Naive thymus-derived CD4-positive, alpha-beta T cell (primary cell): ENCODE measurements at regions not wholly inside any gene's neighbourhood (a gene's known extent, or its start where the extent isn't known, plus 50 kb on each side); places are given as distances from the start of the nearest gene placed in this dataset.

Experiments
- ATAC-seq: fragments of 150-1000 bp; cut with Tn5 transposase; 2 replicates; pipeline ENCODE4 v1.10.0; 2021; ENCODE audit warnings: mild to moderate bottlenecking, moderate library complexity
- CTCF ChIA-PET: fragments of 350-600 bp; sonication (Branson Sonifier 250); formaldehyde crosslinking; loops from one replicate; lab custom pipeline; 2021; ENCODE audit warnings: antibody characterized with exemption; lab: Charles Lee
- POLR2A ChIA-PET: fragments of 350-600 bp; sonication (Branson Sonifier 250); formaldehyde crosslinking; loops from one replicate; lab custom pipeline; 2021; ENCODE audit warnings: antibody characterized with exemption, inconsistent platforms; lab: Charles Lee
- DNase-seq, 9 donors: peaks; one replicate each; pipeline versions ENCODE4 v3.0.0 to v3.0.0-alpha.2; 2020 to 2022; ENCODE audit warnings: mixed read lengths in 1 of 9
- H3K27ac ChIP-seq: one replicate; pipeline ENCODE4 v1.7.0; 2013; ENCODE audit warnings: mild to moderate bottlenecking, low read depth, low read length, moderate library complexity
- H3K27me3 ChIP-seq, 2 donors: one replicate each; pipeline ENCODE4 v1.7.0; 2013; ENCODE audit warnings: low read length in 2 of 2, mild to moderate bottlenecking in 2 of 2, moderate library complexity in 2 of 2; ENCODE audit not compliant: control insufficient read depth in 2 of 2, insufficient read depth in 2 of 2
- H3K36me3 ChIP-seq, 3 experiments: 1 replicate in 2 of 3; 2 replicates in 1 of 3; pipeline ENCODE4 v1.7.0; 2013; ENCODE audit warnings: low read length in 3 of 3, mild to moderate bottlenecking in 3 of 3, moderate library complexity in 1 of 3; ENCODE audit not compliant: insufficient read depth in 3 of 3, control insufficient read depth in 2 of 3
- H3K4me1 ChIP-seq, 2 donors: one replicate each; pipeline ENCODE4 v1.7.0; 2013; ENCODE audit warnings: low read length in 2 of 2, mild to moderate bottlenecking in 2 of 2, moderate library complexity in 1 of 2; ENCODE audit not compliant: control insufficient read depth in 2 of 2, insufficient read depth in 2 of 2
- H3K4me3 ChIP-seq: 2 replicates; pipeline ENCODE4 v1.7.0; 2013; ENCODE audit warnings: mild to moderate bottlenecking, low read length
- H3K9me3 ChIP-seq, 3 experiments: 1 replicate in 2 of 3; 2 replicates in 1 of 3; pipeline ENCODE4 v1.7.0; 2013; ENCODE audit warnings: low read length in 3 of 3; ENCODE audit not compliant: control insufficient read depth in 2 of 3
- H3K27ac Mint-ChIP-seq, 9 donors: one replicate each; pipeline ENCODE4 v1.8.0; 2020 to 2022; ENCODE audit warnings: mixed read lengths in 9 of 9, mild to moderate bottlenecking in 8 of 9, moderate library complexity in 5 of 9, inconsistent platforms in 2 of 9
- H3K27me3 Mint-ChIP-seq, 5 donors: one replicate each; pipeline ENCODE4 v1.8.0; 2021 to 2022; ENCODE audit warnings: mixed read lengths in 5 of 5, mild to moderate bottlenecking in 1 of 5
- H3K36me3 Mint-ChIP-seq, 5 donors: one replicate each; pipeline ENCODE4 v1.8.0; 2020 to 2022; ENCODE audit warnings: mixed read lengths in 5 of 5, mild to moderate bottlenecking in 3 of 5, inconsistent platforms in 1 of 5
- H3K4me1 Mint-ChIP-seq, 7 donors: one replicate each; pipeline ENCODE4 v1.8.0; 2020 to 2022; ENCODE audit warnings: mixed read lengths in 7 of 7, mild to moderate bottlenecking in 3 of 7, inconsistent platforms in 1 of 7
- H3K4me3 Mint-ChIP-seq, 10 donors: one replicate each; pipeline ENCODE4 v1.8.0; 2020 to 2022; ENCODE audit warnings: mild to moderate bottlenecking in 10 of 10, mixed read lengths in 10 of 10, moderate library complexity in 6 of 10, inconsistent platforms in 2 of 10
- H3K9me3 Mint-ChIP-seq, 11 donors: one replicate each; pipeline ENCODE4 v1.8.0; 2020 to 2022; ENCODE audit warnings: mixed read lengths in 11 of 11, mild to moderate bottlenecking in 4 of 11, inconsistent platforms in 1 of 11, moderate library complexity in 1 of 11
- intact Hi-C, 2 donors: fragments of 100-400 bp; cut with micrococcal nuclease; formaldehyde crosslinking; loops; one replicate each; pipeline ENCODE4 v1.15.1; 2023

GRCh38 chrX:9279234-9279544 is 185.7 kb upstream of the TBL1X start:
- Mint-ChIP-seq H3K4me3 (peak overlapping the region; percentile 1 to 81 (median 54)), H3K27me3 (no peaks in the 10 kb centered on the region), H3K27ac (peak overlapping the region in 7 of 9 donors; percentile 36 to 96 (median 84)), H3K4me1 (peaks cover 7 to 27% (median 13%) of the 10 kb centered on the region in 7 donors), H3K9me3 (peaks cover 0 to 3% (median 0%) of the 10 kb centered on the region in 11 donors), H3K36me3 (peaks cover 0 to 8% (median 0%) of the 10 kb centered on the region in 5 donors)
- Histone ChIP-seq H3K9me3 (no peaks in the 10 kb centered on the region), H3K4me1 (no peaks in the 10 kb centered on the region), H3K27me3 (no peaks in the 10 kb centered on the region), H3K36me3 (no peaks in the 10 kb centered on the region), H3K4me3 (no peak overlapping the region), H3K27ac (no peak overlapping the region)
- DNase-seq = peak in 2 of 9 donors; percentile 1 to 15
- CTCF ChIA-PET = no interaction called here
- ATAC-seq = no peak
- POLR2A ChIA-PET = no interaction called here
- intact Hi-C loops = no loop called here

DNA sequence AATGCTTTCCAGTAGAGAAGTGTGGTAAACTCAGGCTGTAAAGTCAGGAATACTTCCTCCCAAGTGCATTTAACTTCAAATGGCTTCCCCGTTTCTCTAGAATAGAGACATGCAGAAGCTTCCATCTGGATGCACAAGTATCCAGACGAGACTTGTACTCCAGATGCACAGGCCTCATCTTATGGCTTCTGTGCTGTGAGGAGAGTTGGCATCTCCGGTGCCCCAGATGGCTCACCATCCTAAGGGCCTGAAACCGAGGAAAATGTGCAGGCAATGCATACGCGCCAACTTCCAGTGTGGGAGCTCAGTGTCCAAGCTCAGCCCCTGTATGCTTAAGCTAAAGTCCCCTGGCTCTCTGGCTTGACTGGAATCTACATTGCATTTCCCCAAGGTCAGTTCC is 184.0 kb upstream of the TBL1X start:
- ATAC-seq = no peak
- DNase-seq = no peak
- peaks cover 0 to 5% of the 10 kb centered on the region in 2 donors for H3K4me1 ChIP-seq
- no peak overlapping the region for H3K4me3 ChIP-seq
- ChIA-PET CTCF (no interaction called here), POLR2A (no interaction called here)
- no peak overlapping the region for H3K27ac ChIP-seq
- Mint-ChIP-seq H3K4me3 (no peak overlapping the region), H3K27ac (no peak overlapping the region), H3K27me3 (no peaks in the 10 kb centered on the region), H3K4me1 (peaks cover 13 to 34% (median 16%) of the 10 kb centered on the region in 7 donors), H3K9me3 (peaks cover 0 to 3% (median 0%) of the 10 kb centered on the region in 11 donors), H3K36me3 (peaks cover 0 to 8% (median 0%) of the 10 kb centered on the region in 5 donors)
- intact Hi-C loops = no loop called here
- H3K9me3 ChIP-seq = no peaks in the 10 kb centered on the region
- H3K27me3 ChIP-seq = no peaks in the 10 kb centered on the region
- no peaks in the 10 kb centered on the region for H3K36me3 ChIP-seq

DNA sequence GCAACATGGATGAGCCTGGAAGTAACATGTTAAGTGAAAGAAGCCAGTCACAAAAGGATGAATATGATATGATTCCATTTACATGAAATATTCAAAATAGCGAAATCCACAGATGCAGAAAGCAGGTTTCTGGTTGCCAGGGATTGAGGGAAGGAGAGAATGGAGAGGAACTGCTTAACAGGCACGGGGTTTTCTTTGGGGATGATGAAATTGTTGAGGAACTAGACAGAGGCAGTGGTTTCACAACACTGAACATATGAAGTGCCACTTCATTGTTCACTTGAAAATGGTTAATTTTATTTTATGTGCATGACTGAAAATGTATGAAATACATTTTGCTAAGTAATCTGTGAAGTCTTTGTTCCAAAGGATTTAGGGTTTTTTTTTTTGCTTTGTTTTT is 182.5 kb upstream of the TBL1X start:
- H3K4me1 Mint-ChIP-seq = peaks cover 13 to 42% (median 21%) of the 10 kb centered on the region in 7 donors
- CTCF ChIA-PET = no interaction called here

DNA sequence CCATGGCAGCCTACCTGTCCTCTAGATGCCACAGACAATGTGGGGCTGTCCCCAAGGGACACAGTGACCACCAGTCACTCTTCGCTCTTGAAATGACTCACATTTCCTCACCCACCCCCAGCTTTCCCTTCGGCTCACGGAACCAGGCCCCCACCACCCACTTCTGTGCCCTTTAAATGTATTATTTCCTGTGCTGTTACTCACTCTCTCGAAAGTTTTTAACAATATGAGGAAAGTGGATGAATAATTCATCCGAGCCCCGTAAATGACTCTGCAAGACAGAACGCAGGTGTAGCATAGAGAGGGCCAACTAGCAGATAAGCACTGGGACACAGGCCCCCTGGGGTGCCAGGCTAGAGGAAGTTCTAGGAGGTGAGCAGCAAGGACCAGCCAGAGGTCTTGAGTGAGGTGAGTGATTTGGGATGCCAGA is 179.5 kb upstream of the TBL1X start:
- Mint-ChIP-seq H3K27ac (peak overlapping the region in 6 of 9 donors; percentile 11 to 84 (median 76)), H3K27me3 (no peaks in the 10 kb centered on the region), H3K9me3 (peaks cover 0 to 5% (median 0%) of the 10 kb centered on the region in 11 donors), H3K36me3 (peaks cover 0 to 3% (median 0%) of the 10 kb centered on the region in 5 donors), H3K4me3 (peak overlapping the region in 5 of 10 donors; percentile 19 to 49 (median 39)), H3K4me1 (peaks cover 6 to 34% (median 14%) of the 10 kb centered on the region in 7 donors)
- H3K9me3 ChIP-seq = no peaks in the 10 kb centered on the region
- CTCF ChIA-PET = no interaction called here
- peak in 1 of 9 donors; percentile 59 for DNase-seq
- H3K27ac ChIP-seq = no peak overlapping the region
- peaks cover 0 to 7% of the 10 kb centered on the region in 2 donors for H3K4me1 ChIP-seq
- no peak overlapping the region for H3K4me3 ChIP-seq
- ATAC-seq = no peak
- no peaks in the 10 kb centered on the region for H3K27me3 ChIP-seq
- intact Hi-C loops = loop anchor here in 1 of 2 donors (2.0 kb wide), 1 partner anchor 51 kb away; no protein-coding TSS in a partner anchor
- no peaks in the 10 kb centered on the region for H3K36me3 ChIP-seq
- POLR2A ChIA-PET = no interaction called here

More for the DNA sequence above, 182.5 kb upstream of the TBL1X start:
- DNase-seq = no peak
- intact Hi-C loops = no loop called here
- Mint-ChIP-seq H3K4me3 (peak overlapping the region in 1 of 10 donors; percentile 46), H3K9me3 (peaks cover 0 to 5% (median 0%) of the 10 kb centered on the region in 11 donors), H3K36me3 (peaks cover 0 to 8% (median 0%) of the 10 kb centered on the region in 5 donors), H3K27ac (peak overlapping the region in 2 of 9 donors; percentile 18 to 64), H3K27me3 (no peaks in the 10 kb centered on the region)
- no peak for ATAC-seq
- POLR2A ChIA-PET = no interaction called here
- Histone ChIP-seq H3K4me3 (no peak overlapping the region), H3K27me3 (no peaks in the 10 kb centered on the region), H3K36me3 (no peaks in the 10 kb centered on the region), H3K4me1 (peaks cover 0 to 7% of the 10 kb centered on the region in 2 donors), H3K27ac (no peak overlapping the region), H3K9me3 (no peaks in the 10 kb centered on the region)

DNA sequence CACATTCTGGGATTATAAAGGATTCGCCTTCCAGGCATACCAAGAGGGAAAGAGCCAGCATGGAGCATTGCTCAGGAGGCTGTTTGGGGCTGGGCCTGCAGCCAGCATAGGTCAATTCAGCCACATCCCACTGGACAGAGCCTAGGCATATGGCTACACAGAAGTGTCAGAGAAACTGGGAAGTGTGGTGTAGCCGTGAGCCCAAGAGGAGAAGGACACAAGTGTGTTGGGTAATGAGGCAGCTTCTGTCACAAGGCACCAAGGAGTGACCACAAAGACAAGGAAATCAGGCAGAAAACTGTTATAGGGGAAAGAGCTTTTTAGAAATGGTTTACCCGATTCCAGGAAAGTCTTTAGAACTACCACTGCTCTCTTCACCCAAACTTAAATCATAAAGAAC is 178.6 kb upstream of the TBL1X start:
- H3K27me3 ChIP-seq = no peaks in the 10 kb centered on the region
- no peak overlapping the region for H3K27ac ChIP-seq
- H3K4me1 Mint-ChIP-seq = peaks cover 11 to 34% (median 14%) of the 10 kb centered on the region in 7 donors
- H3K27ac Mint-ChIP-seq = peak overlapping the region in 3 of 9 donors; percentile 40 to 83 (median 82)
- H3K4me1 ChIP-seq = peaks cover 0 to 7% of the 10 kb centered on the region in 2 donors
- no peaks in the 10 kb centered on the region for H3K36me3 ChIP-seq
- ChIA-PET POLR2A (no interaction called here), CTCF (no interaction called here)
- peaks cover 0 to 5% (median 0%) of the 10 kb centered on the region in 11 donors for H3K9me3 Mint-ChIP-seq
- no peak overlapping the region for H3K4me3 Mint-ChIP-seq
- DNase-seq (no peak), ATAC-seq (no peak)
- peaks cover 0 to 3% (median 0%) of the 10 kb centered on the region in 5 donors for H3K36me3 Mint-ChIP-seq
- no peaks in the 10 kb centered on the region for H3K27me3 Mint-ChIP-seq
- no peaks in the 10 kb centered on the region for H3K9me3 ChIP-seq
- H3K4me3 ChIP-seq = no peak overlapping the region
- intact Hi-C loops = no loop called here

DNA sequence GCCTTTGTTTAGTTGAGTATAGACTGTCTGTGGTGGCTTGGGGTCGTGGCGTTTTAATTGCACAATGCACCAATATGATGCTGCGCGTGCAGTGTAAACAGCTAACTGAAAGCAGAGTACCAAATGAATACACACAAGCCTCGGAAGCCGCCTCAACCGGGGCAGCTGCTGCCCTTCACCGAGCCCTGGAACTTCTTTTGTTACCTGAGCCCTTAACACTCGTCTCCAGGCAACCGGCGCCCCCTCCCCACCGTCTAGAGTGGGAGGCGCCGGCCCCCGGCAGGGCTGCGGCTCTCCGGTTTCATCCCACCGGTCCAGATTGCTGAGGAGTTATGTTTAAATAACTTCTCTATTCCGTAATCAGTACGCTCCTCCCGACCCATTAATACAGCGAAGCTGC is 173.2 kb upstream of the TBL1X start:
- H3K27ac Mint-ChIP-seq = peak overlapping the region in 1 of 9 donors; percentile 4
- peaks cover 0 to 22% (median 4%) of the 10 kb centered on the region in 7 donors for H3K4me1 Mint-ChIP-seq
- no peaks in the 10 kb centered on the region for H3K36me3 Mint-ChIP-seq
- ChIA-PET POLR2A (no interaction called here), CTCF (no interaction called here)
- no peak overlapping the region for H3K27ac ChIP-seq
- peaks cover 0 to 8% (median 0%) of the 10 kb centered on the region in 5 donors for H3K27me3 Mint-ChIP-seq
- intact Hi-C loops = no loop called here
- no peak overlapping the region for H3K4me3 ChIP-seq
- H3K9me3 Mint-ChIP-seq = peaks cover 0 to 3% (median 0%) of the 10 kb centered on the region in 11 donors
- no peaks in the 10 kb centered on the region for H3K27me3 ChIP-seq
- H3K9me3 ChIP-seq = no peaks in the 10 kb centered on the region
- no peaks in the 10 kb centered on the region for H3K36me3 ChIP-seq
- no peak for ATAC-seq
- no peaks in the 10 kb centered on the region for H3K4me1 ChIP-seq
- peak overlapping the region in 3 of 10 donors; percentile 41 to 44 (median 43) for H3K4me3 Mint-ChIP-seq
- DNase-seq = no peak

DNA sequence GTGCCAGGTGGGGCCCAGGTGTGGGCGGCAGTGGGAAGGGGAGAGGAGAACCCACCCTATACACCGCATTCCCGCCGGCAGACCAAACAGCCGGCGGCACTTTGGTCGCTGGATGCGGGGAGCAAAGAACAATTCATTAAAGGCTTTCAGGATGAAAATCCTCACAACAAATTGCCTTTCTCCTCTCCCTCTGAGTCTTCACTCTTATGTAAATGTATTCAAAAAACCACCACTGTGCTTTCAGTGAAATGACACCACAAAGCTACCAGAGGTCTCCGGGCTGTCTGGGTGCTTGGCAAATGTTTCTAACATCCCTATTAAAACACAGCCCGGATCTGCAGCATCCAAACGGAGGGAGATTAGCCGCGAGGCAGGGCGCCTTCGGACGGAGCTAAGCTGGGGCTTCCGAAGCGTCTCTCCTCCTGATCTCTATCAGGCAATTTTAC is 171.8 kb upstream of the TBL1X start:
- ATAC-seq (no peak), DNase-seq (no peak)
- H3K27me3 ChIP-seq = no peaks in the 10 kb centered on the region
- H3K27ac ChIP-seq = no peak overlapping the region
- no peak overlapping the region for H3K4me3 ChIP-seq
- Mint-ChIP-seq H3K27me3 (peaks cover 0 to 8% (median 0%) of the 10 kb centered on the region in 5 donors), H3K4me3 (peak overlapping the region in 2 of 10 donors; percentile 7 to 41), H3K27ac (no peak overlapping the region), H3K9me3 (peaks cover 0 to 3% (median 0%) of the 10 kb centered on the region in 11 donors), H3K4me1 (peaks cover 0 to 22% (median 4%) of the 10 kb centered on the region in 7 donors), H3K36me3 (no peaks in the 10 kb centered on the region)
- intact Hi-C loops = no loop called here
- no peaks in the 10 kb centered on the region for H3K9me3 ChIP-seq
- H3K36me3 ChIP-seq = no peaks in the 10 kb centered on the region
- CTCF ChIA-PET = interaction anchor here (0.6 kb wide), 1 partner anchor 305 kb away, joined by 3 read pairs; no protein-coding TSS in a partner anchor
- no peaks in the 10 kb centered on the region for H3K4me1 ChIP-seq
- POLR2A ChIA-PET = interaction anchor here (0.7 kb wide), 1 partner anchor 219 kb away, joined by 4 read pairs; no protein-coding TSS in a partner anchor
